HCT116 (cell line): ENCODE measurements at regions not wholly inside any gene's neighbourhood (a gene's known extent, or its start where the extent isn't known, plus 50 kb on each side); places are given as distances from the start of the nearest gene placed in this dataset.

Experiments
- ATAC-seq: fragments of 200-7000 bp; cut with Tn5 transposase; 2 replicates; pipeline ENCODE4 v1.9.1; 2020; ENCODE audit warnings: mild to moderate bottlenecking, moderate library complexity
- BruUV-seq: library from RNA; stranded (reverse); fragments of 400-500 nt; replicated peaks from 2 replicates; lab custom pipeline; 2021; lab: Mats Ljungman, UMichigan
- CTCF ChIA-PET: fragments of 300-600 bp; sonication (Branson Sonifier 250); formaldehyde crosslinking; loops from one replicate; lab custom pipeline; 2021; ENCODE audit warnings: antibody characterized with exemption; lab: Charles Lee
- POLR2A ChIA-PET: fragments of 300-600, 350-600 bp; sonication (Branson Sonifier 250); formaldehyde crosslinking; loops from one replicate; lab custom pipeline; 2021; ENCODE audit warnings: antibody characterized with exemption; lab: Charles Lee
- RAD21 ChIA-PET, 2 experiments: fragments of 300-600 bp; sonication (Branson Sonifier 250); formaldehyde crosslinking; loops; one replicate each; lab custom pipeline; 2023; ENCODE audit warnings: low total read pairs in 2 of 2; ENCODE audit not compliant: uncharacterized antibody in 2 of 2, unreplicated experiment in 2 of 2, low non-redundant PET in 1 of 2; lab: Charles Lee
- DNase-seq: peaks from one replicate; pipeline ENCODE4 v3.0.0-alpha.2; 2010; ENCODE audit warnings: low read depth, low spot score
- H2AFZ ChIP-seq: fragments of 200-600 bp; shearing (Covaris generic), sonication (generic); 2 replicates; pipeline ENCODE4 v1.6.1; 2017; ENCODE audit warnings: low read depth, mixed run types, mixed read lengths, antibody characterized with exemption, low read length; ENCODE audit not compliant: poor library complexity, severe bottlenecking
- H3K27ac ChIP-seq: 2 replicates; pipeline ENCODE4 v1.5.1; 2012; ENCODE audit warnings: low read depth, low read length
- H3K27me3 ChIP-seq: fragments of 200-600 bp; sonication (generic); 2 replicates; pipeline ENCODE4 v1.6.1; 2016; ENCODE audit warnings: mixed run types, low read length, mixed read lengths; ENCODE audit not compliant: insufficient read depth
- H3K36me3 ChIP-seq, 2 experiments: fragments of 200-500 bp in 1 of 2; fragments of 200-600 bp in 1 of 2; sonication (Bioruptor generic) in 1 of 2; sonication (generic) in 1 of 2; 2 replicates each; pipeline versions ENCODE4 v1.5.1 to v1.6.1; 2014 to 2016; ENCODE audit warnings: low read length in 2 of 2, inconsistent platforms in 1 of 2, mixed read lengths in 1 of 2, mixed run types in 1 of 2; ENCODE audit not compliant: insufficient read depth in 2 of 2, control insufficient read depth in 1 of 2
- H3K4me1 ChIP-seq, 2 experiments: fragments of 200-600 bp in 1 of 2; sonication (generic) in 1 of 2; 2 replicates each; pipeline versions ENCODE4 v1.5.1 to v1.6.1; 2012 to 2017; ENCODE audit warnings: low read length in 2 of 2, inconsistent platforms in 1 of 2, mild to moderate bottlenecking in 1 of 2, mixed read lengths in 1 of 2, mixed run types in 1 of 2, moderate library complexity in 1 of 2; ENCODE audit not compliant: insufficient read depth in 2 of 2, control insufficient read depth in 1 of 2
- H3K4me2 ChIP-seq: fragments of 200-600 bp; sonication (generic); 2 replicates; pipeline ENCODE4 v1.6.1; 2017; ENCODE audit warnings: mixed run types, low read length, mixed read lengths
- H3K4me3 ChIP-seq, 2 experiments: fragments of 200-600 bp in 1 of 2; sonication (generic) in 1 of 2; replicated peaks in 1 of 2; 2 replicates each; pipeline ENCODE4 v1.5.1; 2011 to 2016; ENCODE audit warnings: low read length in 2 of 2, control low read depth in 1 of 2, low read depth in 1 of 2, mild to moderate bottlenecking in 1 of 2, mixed read lengths in 1 of 2, mixed run types in 1 of 2
- H3K79me2 ChIP-seq: fragments of 200-600 bp; sonication (generic); 2 replicates; pipeline ENCODE4 v1.6.1; 2017; ENCODE audit warnings: mild to moderate bottlenecking, mixed run types, low read length, moderate library complexity, mixed read lengths; ENCODE audit not compliant: insufficient read depth
- H3K9ac ChIP-seq: fragments of 200-600 bp; sonication (generic); 2 replicates; pipeline ENCODE4 v1.6.1; 2016; ENCODE audit warnings: low read length, mixed read lengths
- H3K9me2 ChIP-seq: fragments of 200-600 bp; sonication (generic), shearing (Covaris generic); 2 replicates; pipeline ENCODE4 v1.6.1; 2017; ENCODE audit warnings: mixed run types, mild to moderate bottlenecking, moderate library complexity; ENCODE audit not compliant: insufficient read depth
- H3K9me3 ChIP-seq, 2 experiments: fragments of 200-500 bp in 1 of 2; fragments of 200-600 bp in 1 of 2; sonication (Bioruptor generic) in 1 of 2; sonication (generic) in 1 of 2; 2 replicates each; pipeline ENCODE4 v1.6.1; 2014 to 2017; ENCODE audit warnings: low read length in 2 of 2, mixed read lengths in 2 of 2, inconsistent platforms in 1 of 2, low read depth in 1 of 2, mild to moderate bottlenecking in 1 of 2, mixed run types in 1 of 2, moderate library complexity in 1 of 2; ENCODE audit not compliant: control insufficient read depth in 1 of 2, insufficient read depth in 1 of 2
- H4K20me1 ChIP-seq: fragments of 200-600 bp; sonication (generic), shearing (Covaris generic); 2 replicates; pipeline ENCODE4 v1.6.1; 2017; ENCODE audit warnings: mixed run types, mild to moderate bottlenecking, moderate library complexity; ENCODE audit not compliant: insufficient read depth
- CBX3 ChIP-seq: IDR thresholded peaks from 2 replicates; pipeline ENCODE4 v1.6.1; 2012; ENCODE audit warnings: low read depth
- CEBPB ChIP-seq: IDR thresholded peaks from 2 replicates; pipeline ENCODE4 v1.6.1; 2012; ENCODE audit warnings: low read depth
- EGR1 ChIP-seq: IDR thresholded peaks from 2 replicates; pipeline ENCODE4 v1.6.1; 2012; ENCODE audit warnings: low read depth
- ELF1 ChIP-seq: IDR thresholded peaks from 2 replicates; pipeline ENCODE4 v1.6.1; 2012; ENCODE audit warnings: low read depth, borderline replicate concordance
- EZH2 ChIP-seq: fragments of 200-600 bp; sonication (generic); IDR thresholded peaks from 2 replicates; pipeline ENCODE4 v1.6.1; 2017; ENCODE audit warnings: antibody characterized with exemption, mixed run types
- EZH2phosphoT487 ChIP-seq: fragments of 200-600 bp; IDR thresholded peaks from 2 replicates; pipeline ENCODE4 v1.6.1; 2018; ENCODE audit warnings: antibody characterized with exemption, borderline replicate concordance
- FOSL1 ChIP-seq: IDR thresholded peaks from 2 replicates; pipeline ENCODE4 v1.6.1; 2012; ENCODE audit warnings: low read depth
- JUND ChIP-seq: IDR thresholded peaks from 2 replicates; pipeline ENCODE4 v1.6.1; 2012
- POLR2AphosphoS5 ChIP-seq: IDR thresholded peaks from 2 replicates; pipeline ENCODE4 v1.6.1; 2011; ENCODE audit warnings: mild to moderate bottlenecking, low read depth, low read length, moderate library complexity
- RAD21 ChIP-seq: IDR thresholded peaks from 2 replicates; pipeline ENCODE4 v1.6.1; 2012; ENCODE audit warnings: low read depth, mild to moderate bottlenecking
- SIN3A ChIP-seq: IDR thresholded peaks from 2 replicates; pipeline ENCODE4 v1.6.1; 2012; ENCODE audit warnings: low read depth
- SP1 ChIP-seq: IDR thresholded peaks from 2 replicates; pipeline ENCODE4 v1.6.1; 2012; ENCODE audit warnings: low read depth
- SRF ChIP-seq: IDR thresholded peaks from 2 replicates; pipeline ENCODE4 v1.6.1; 2012; ENCODE audit warnings: low read depth
- YY1 ChIP-seq: IDR thresholded peaks from 2 replicates; pipeline ENCODE4 v1.6.1; 2011; ENCODE audit warnings: low read length, low read depth, moderate library complexity, mild to moderate bottlenecking; ENCODE audit not compliant: insufficient replicate concordance; ENCODE audit errors: extremely low read depth
- ZFX ChIP-seq: fragments of 450-650 bp; IDR thresholded peaks from 2 replicates; pipeline ENCODE4 v1.6.1; 2017
- ZNF274 ChIP-seq: fragments of 200-500 bp; sonication (Bioruptor generic); IDR thresholded peaks from 2 replicates; pipeline ENCODE4 v1.6.1; 2014; ENCODE audit warnings: mild to moderate bottlenecking, low read depth, low read length, inconsistent platforms
- intact Hi-C: fragments of 100-400 bp; cut with micrococcal nuclease; formaldehyde crosslinking; loops from 2 replicates; pipeline ENCODE4 v1.10.0; 2022
- TF ChIP-seq, protein P1 (sequence below): IDR thresholded peaks from 2 replicates; pipeline ENCODE4 v1.6.1; 2012
- TF ChIP-seq, protein P2 (sequence below): IDR thresholded peaks from 2 replicates; pipeline ENCODE4 v1.6.1; 2012
- TF ChIP-seq, protein P3 (sequence below): IDR thresholded peaks from 2 replicates; pipeline ENCODE4 v1.6.1; 2012; ENCODE audit warnings: low read depth

DNA sequence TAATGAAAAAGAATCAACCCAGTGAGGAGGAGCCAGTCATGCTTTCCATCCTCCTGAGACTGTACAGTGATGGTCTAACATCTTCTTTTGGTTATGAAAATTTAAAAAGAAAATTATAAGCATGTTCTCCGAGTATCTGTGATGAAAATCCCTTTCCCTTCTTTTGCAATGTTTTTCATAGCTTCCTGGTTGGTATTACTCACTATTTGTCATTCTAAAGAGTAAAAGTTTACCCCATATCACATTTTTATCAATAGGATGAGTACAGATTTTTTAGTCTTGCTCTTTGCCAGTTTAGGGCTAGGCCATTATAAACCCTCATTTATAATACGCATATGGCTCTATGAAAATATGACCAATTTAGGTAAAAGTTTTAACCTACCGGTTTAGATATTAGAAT lies 564.1 kb downstream of the SUCLG1 start:
- Histone ChIP-seq H3K27me3 (no peaks in the 10 kb centered on the region), H3K9me3 (no peaks in the 10 kb centered on the region), H3K4me2 (no peak overlapping the region), H3K27ac (no peak overlapping the region), H3K79me2 (no peaks in the 10 kb centered on the region), H4K20me1 (no peaks in the 10 kb centered on the region), H3K36me3 (no peaks in the 10 kb centered on the region), H2AFZ (no peak overlapping the region), H3K9me2 (no peaks in the 10 kb centered on the region), H3K4me3 (no peak overlapping the region), H3K4me1 (no peaks in the 10 kb centered on the region), H3K9ac (no peak overlapping the region)
- POLR2A ChIA-PET: no interaction called here
- intact Hi-C loops: no loop called here
- TF ChIP-seq RAD21: no peak
- TF ChIP-seq, protein P1, sequence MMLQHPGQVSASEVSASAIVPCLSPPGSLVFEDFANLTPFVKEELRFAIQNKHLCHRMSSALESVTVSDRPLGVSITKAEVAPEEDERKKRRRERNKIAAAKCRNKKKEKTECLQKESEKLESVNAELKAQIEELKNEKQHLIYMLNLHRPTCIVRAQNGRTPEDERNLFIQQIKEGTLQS: no peak
- TF ChIP-seq EZH2: no peak
- TF ChIP-seq SP1: no peak
- TF ChIP-seq POLR2AphosphoS5: no peak
- no peak for TF ChIP-seq FOSL1
- TF ChIP-seq ZFX: no peak
- TF ChIP-seq ELF1: no peak
- TF ChIP-seq JUND: no peak
- TF ChIP-seq, protein P2, sequence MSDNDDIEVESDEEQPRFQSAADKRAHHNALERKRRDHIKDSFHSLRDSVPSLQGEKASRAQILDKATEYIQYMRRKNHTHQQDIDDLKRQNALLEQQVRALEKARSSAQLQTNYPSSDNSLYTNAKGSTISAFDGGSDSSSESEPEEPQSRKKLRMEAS: no peak
- no peak for TF ChIP-seq SIN3A
- no peak for TF ChIP-seq EZH2phosphoT487
- TF ChIP-seq CEBPB: no peak
- TF ChIP-seq, protein P3, sequence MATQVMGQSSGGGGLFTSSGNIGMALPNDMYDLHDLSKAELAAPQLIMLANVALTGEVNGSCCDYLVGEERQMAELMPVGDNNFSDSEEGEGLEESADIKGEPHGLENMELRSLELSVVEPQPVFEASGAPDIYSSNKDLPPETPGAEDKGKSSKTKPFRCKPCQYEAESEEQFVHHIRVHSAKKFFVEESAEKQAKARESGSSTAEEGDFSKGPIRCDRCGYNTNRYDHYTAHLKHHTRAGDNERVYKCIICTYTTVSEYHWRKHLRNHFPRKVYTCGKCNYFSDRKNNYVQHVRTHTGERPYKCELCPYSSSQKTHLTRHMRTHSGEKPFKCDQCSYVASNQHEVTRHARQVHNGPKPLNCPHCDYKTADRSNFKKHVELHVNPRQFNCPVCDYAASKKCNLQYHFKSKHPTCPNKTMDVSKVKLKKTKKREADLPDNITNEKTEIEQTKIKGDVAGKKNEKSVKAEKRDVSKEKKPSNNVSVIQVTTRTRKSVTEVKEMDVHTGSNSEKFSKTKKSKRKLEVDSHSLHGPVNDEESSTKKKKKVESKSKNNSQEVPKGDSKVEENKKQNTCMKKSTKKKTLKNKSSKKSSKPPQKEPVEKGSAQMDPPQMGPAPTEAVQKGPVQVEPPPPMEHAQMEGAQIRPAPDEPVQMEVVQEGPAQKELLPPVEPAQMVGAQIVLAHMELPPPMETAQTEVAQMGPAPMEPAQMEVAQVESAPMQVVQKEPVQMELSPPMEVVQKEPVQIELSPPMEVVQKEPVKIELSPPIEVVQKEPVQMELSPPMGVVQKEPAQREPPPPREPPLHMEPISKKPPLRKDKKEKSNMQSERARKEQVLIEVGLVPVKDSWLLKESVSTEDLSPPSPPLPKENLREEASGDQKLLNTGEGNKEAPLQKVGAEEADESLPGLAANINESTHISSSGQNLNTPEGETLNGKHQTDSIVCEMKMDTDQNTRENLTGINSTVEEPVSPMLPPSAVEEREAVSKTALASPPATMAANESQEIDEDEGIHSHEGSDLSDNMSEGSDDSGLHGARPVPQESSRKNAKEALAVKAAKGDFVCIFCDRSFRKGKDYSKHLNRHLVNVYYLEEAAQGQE: no peak
- no peak for TF ChIP-seq SRF
- no peak for TF ChIP-seq CBX3
- no peak for TF ChIP-seq EGR1
- TF ChIP-seq YY1: no peak
- no peak for TF ChIP-seq ZNF274
- CTCF ChIA-PET: no interaction called here
- ATAC-seq (no peak), DNase-seq (no peak)
- BruUV-seq: no TSS peak
- RAD21 ChIA-PET: no interaction called here
